GM23338 (cell line): ENCODE measurements at regions not wholly inside any gene's neighbourhood (a gene's known extent, or its start where the extent isn't known, plus 50 kb on each side); places are given as distances from the start of the nearest gene placed in this dataset.

Source experiments
- ATAC-seq: fragments of 200-7000 bp; cut with Tn5 transposase; 3 replicates; pipeline ENCODE4 v1.9.1; 2020
- DNase-seq: peaks from one replicate; pipeline ENCODE4 v3.0.0-alpha.2; 2015; ENCODE audit warnings: low spot score
- H2AFZ ChIP-seq: fragments of 200-600 bp; sonication (generic); 2 replicates; pipeline ENCODE4 v1.8.0; 2016; ENCODE audit warnings: antibody characterized with exemption, mild to moderate bottlenecking, moderate library complexity
- H3F3A ChIP-seq: fragments of 200-600 bp; sonication (generic); replicated peaks from 2 replicates; pipeline ENCODE4 v1.8.0; 2017; ENCODE audit warnings: antibody characterized with exemption, mixed run types, low read depth
- H3K27ac ChIP-seq: fragments of 200-600 bp; sonication (generic); 2 replicates; pipeline ENCODE4 v1.6.1; 2016; ENCODE audit warnings: low read depth
- H3K27me3 ChIP-seq: fragments of 200-600 bp; sonication (generic); 2 replicates; pipeline ENCODE4 v1.8.0; 2016; ENCODE audit warnings: mild to moderate bottlenecking, mixed run types, moderate library complexity; ENCODE audit not compliant: insufficient read depth
- H3K36me3 ChIP-seq: fragments of 200-600 bp; sonication (generic); 2 replicates; pipeline ENCODE4 v1.8.0; 2016; ENCODE audit warnings: mild to moderate bottlenecking; ENCODE audit not compliant: insufficient read depth
- H3K4me1 ChIP-seq: fragments of 200-600 bp; sonication (generic); 2 replicates; pipeline ENCODE4 v1.8.0; 2016; ENCODE audit warnings: mild to moderate bottlenecking, moderate library complexity; ENCODE audit not compliant: insufficient read depth
- H3K4me2 ChIP-seq: fragments of 200-600 bp; sonication (generic); 2 replicates; pipeline ENCODE4 v1.7.1; 2017; ENCODE audit warnings: mixed run types
- H3K4me3 ChIP-seq: fragments of 200-600 bp; sonication (generic); 2 replicates; pipeline ENCODE4 v1.6.1; 2016; ENCODE audit warnings: mixed run types
- H3K79me2 ChIP-seq: fragments of 200-600 bp; sonication (generic); replicated peaks from 2 replicates; pipeline ENCODE4 v1.8.0; 2017; ENCODE audit warnings: mild to moderate bottlenecking; ENCODE audit not compliant: insufficient read depth
- H3K9me2 ChIP-seq: fragments of 200-600 bp; sonication (generic); 2 replicates; pipeline ENCODE4 v1.8.0; 2017; ENCODE audit not compliant: insufficient read depth
- H4K20me1 ChIP-seq: fragments of 200-600 bp; sonication (generic); replicated peaks from 2 replicates; pipeline ENCODE4 v1.8.0; 2017; ENCODE audit warnings: mild to moderate bottlenecking; ENCODE audit not compliant: insufficient read depth
- H3K27ac Mint-ChIP-seq: 2 replicates; pipeline ENCODE4 v1.8.0; 2020; ENCODE audit warnings: inconsistent platforms, mild to moderate bottlenecking, moderate library complexity, mixed read lengths
- H3K27me3 Mint-ChIP-seq: 3 replicates; pipeline ENCODE4 v1.8.0; 2022; ENCODE audit warnings: low read depth, mild to moderate bottlenecking, moderate library complexity, mixed read lengths, inconsistent platforms; ENCODE audit not compliant: insufficient read depth, poor library complexity
- H3K36me3 Mint-ChIP-seq: 3 replicates; pipeline ENCODE4 v1.8.0; 2021; ENCODE audit warnings: low read depth, mild to moderate bottlenecking, inconsistent platforms, moderate library complexity, mixed read lengths
- H3K4me1 Mint-ChIP-seq: 3 replicates; pipeline ENCODE4 v1.8.0; 2020; ENCODE audit warnings: mild to moderate bottlenecking, inconsistent platforms, mixed read lengths
- H3K4me3 Mint-ChIP-seq: 3 replicates; pipeline ENCODE4 v1.8.0; 2021; ENCODE audit warnings: moderate library complexity, mild to moderate bottlenecking, inconsistent platforms, mixed read lengths
- H3K9me3 Mint-ChIP-seq: 3 replicates; pipeline ENCODE4 v1.8.0; 2020; ENCODE audit warnings: moderate library complexity, mild to moderate bottlenecking, inconsistent platforms, mixed read lengths
- CREB1 ChIP-seq: fragments of 250-450 bp; sonication (Bioruptor Pico); IDR thresholded peaks from 2 replicates; pipeline ENCODE4 v1.5.0; 2020; ENCODE audit warnings: low read depth, mild to moderate bottlenecking, moderate library complexity
- ETS1 ChIP-seq: IDR thresholded peaks from 2 replicates; pipeline ENCODE4 v1.6.1; 2016; ENCODE audit warnings: antibody characterized with exemption
- EZH2 ChIP-seq: fragments of 200-600 bp; sonication (generic); IDR thresholded peaks from one replicate; pipeline ENCODE4 v1.8.0; 2017; ENCODE audit warnings: antibody characterized with exemption, mild to moderate bottlenecking, low read depth; ENCODE audit not compliant: unreplicated experiment
- EZH2phosphoT487 ChIP-seq: fragments of 200-600 bp; sonication (generic); IDR thresholded peaks from one replicate; pipeline ENCODE4 v1.8.1; 2018; ENCODE audit warnings: antibody characterized with exemption; ENCODE audit not compliant: unreplicated experiment
- JUNB ChIP-seq: IDR thresholded peaks from one replicate; pipeline ENCODE4 v1.6.1; 2016; ENCODE audit warnings: antibody characterized with exemption; ENCODE audit not compliant: unreplicated experiment
- NANOG ChIP-seq: IDR thresholded peaks from 2 replicates; pipeline ENCODE4 v1.6.1; 2016; ENCODE audit warnings: antibody characterized with exemption, borderline replicate concordance
- POLR2AphosphoS5 ChIP-seq: IDR thresholded peaks from 2 replicates; pipeline ENCODE4 v1.6.1; 2016; ENCODE audit warnings: antibody characterized with exemption, low read depth
- STAT1 ChIP-seq: IDR thresholded peaks from one replicate; pipeline ENCODE4 v1.6.1; 2016; ENCODE audit warnings: antibody characterized with exemption; ENCODE audit not compliant: unreplicated experiment
- ZNF114 ChIP-seq: fragments of 250-450 bp; sonication (Bioruptor Pico); IDR thresholded peaks from 2 replicates; pipeline ENCODE4 v1.5.0; 2020; ENCODE audit warnings: mild to moderate bottlenecking, moderate library complexity
- ZNF331 ChIP-seq: fragments of 250-450 bp; sonication (Bioruptor Pico); IDR thresholded peaks from 2 replicates; pipeline ENCODE4 v1.5.0; 2020; ENCODE audit warnings: low read depth, mild to moderate bottlenecking, moderate library complexity
- TF ChIP-seq, protein P1 (sequence below): IDR thresholded peaks from one replicate; pipeline ENCODE4 v1.6.1; 2018; ENCODE audit warnings: antibody characterized with exemption; ENCODE audit not compliant: unreplicated experiment
- TF ChIP-seq, protein P2 (sequence below), 2 experiments: fragments of 200-600 bp in 1 of 2; sonication (generic) in 1 of 2; conservative IDR thresholded peaks; 2 replicates each; pipeline versions ENCODE4 v1.5.1 to v1.6.1; 2016 to 2017; ENCODE audit warnings: antibody characterized with exemption in 2 of 2, low read depth in 2 of 2, mild to moderate bottlenecking in 2 of 2, moderate library complexity in 1 of 2
- TF ChIP-seq, protein P3 (sequence below): fragments of 250-450 bp; sonication (Bioruptor Pico); IDR thresholded peaks from 2 replicates; pipeline ENCODE4 v1.5.0; 2020; ENCODE audit warnings: mild to moderate bottlenecking, moderate library complexity

- peaks cover 10% of the 10 kb centered on the region; the same call in 2 of the 3 replicates for H3K9me3 Mint-ChIP-seq
- ATAC-seq: no peak
- no peak overlapping the region for H2AFZ ChIP-seq
- no peak overlapping the region for H3K4me2 ChIP-seq
- 0 out of 2 replicates have a peak, but pooled peaks cover 3% of the 10 kb centered on the region for H3F3A ChIP-seq
- H3K4me3 ChIP-seq: no peak overlapping the region
- no peak overlapping the region for H3K27ac Mint-ChIP-seq
- TF ChIP-seq CREB1 (no peak), STAT1 (no peak), ZNF331 (CRISPR knock-in tag) (no peak), EZH2 (no peak), ZNF114 (CRISPR knock-in tag) (no peak), POLR2AphosphoS5 (no peak), ETS1 (no peak), EZH2phosphoT487 (no peak), JUNB (no peak), NANOG (no peak)
- TF ChIP-seq, protein P1, sequence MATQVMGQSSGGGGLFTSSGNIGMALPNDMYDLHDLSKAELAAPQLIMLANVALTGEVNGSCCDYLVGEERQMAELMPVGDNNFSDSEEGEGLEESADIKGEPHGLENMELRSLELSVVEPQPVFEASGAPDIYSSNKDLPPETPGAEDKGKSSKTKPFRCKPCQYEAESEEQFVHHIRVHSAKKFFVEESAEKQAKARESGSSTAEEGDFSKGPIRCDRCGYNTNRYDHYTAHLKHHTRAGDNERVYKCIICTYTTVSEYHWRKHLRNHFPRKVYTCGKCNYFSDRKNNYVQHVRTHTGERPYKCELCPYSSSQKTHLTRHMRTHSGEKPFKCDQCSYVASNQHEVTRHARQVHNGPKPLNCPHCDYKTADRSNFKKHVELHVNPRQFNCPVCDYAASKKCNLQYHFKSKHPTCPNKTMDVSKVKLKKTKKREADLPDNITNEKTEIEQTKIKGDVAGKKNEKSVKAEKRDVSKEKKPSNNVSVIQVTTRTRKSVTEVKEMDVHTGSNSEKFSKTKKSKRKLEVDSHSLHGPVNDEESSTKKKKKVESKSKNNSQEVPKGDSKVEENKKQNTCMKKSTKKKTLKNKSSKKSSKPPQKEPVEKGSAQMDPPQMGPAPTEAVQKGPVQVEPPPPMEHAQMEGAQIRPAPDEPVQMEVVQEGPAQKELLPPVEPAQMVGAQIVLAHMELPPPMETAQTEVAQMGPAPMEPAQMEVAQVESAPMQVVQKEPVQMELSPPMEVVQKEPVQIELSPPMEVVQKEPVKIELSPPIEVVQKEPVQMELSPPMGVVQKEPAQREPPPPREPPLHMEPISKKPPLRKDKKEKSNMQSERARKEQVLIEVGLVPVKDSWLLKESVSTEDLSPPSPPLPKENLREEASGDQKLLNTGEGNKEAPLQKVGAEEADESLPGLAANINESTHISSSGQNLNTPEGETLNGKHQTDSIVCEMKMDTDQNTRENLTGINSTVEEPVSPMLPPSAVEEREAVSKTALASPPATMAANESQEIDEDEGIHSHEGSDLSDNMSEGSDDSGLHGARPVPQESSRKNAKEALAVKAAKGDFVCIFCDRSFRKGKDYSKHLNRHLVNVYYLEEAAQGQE: no peak
- TF ChIP-seq, protein P2, sequence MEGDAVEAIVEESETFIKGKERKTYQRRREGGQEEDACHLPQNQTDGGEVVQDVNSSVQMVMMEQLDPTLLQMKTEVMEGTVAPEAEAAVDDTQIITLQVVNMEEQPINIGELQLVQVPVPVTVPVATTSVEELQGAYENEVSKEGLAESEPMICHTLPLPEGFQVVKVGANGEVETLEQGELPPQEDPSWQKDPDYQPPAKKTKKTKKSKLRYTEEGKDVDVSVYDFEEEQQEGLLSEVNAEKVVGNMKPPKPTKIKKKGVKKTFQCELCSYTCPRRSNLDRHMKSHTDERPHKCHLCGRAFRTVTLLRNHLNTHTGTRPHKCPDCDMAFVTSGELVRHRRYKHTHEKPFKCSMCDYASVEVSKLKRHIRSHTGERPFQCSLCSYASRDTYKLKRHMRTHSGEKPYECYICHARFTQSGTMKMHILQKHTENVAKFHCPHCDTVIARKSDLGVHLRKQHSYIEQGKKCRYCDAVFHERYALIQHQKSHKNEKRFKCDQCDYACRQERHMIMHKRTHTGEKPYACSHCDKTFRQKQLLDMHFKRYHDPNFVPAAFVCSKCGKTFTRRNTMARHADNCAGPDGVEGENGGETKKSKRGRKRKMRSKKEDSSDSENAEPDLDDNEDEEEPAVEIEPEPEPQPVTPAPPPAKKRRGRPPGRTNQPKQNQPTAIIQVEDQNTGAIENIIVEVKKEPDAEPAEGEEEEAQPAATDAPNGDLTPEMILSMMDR (conservative IDR thresholded peaks at IDR 0.05; ENCODE audit: low read depth in 2 of 2): no peak
- TF ChIP-seq, protein P3, sequence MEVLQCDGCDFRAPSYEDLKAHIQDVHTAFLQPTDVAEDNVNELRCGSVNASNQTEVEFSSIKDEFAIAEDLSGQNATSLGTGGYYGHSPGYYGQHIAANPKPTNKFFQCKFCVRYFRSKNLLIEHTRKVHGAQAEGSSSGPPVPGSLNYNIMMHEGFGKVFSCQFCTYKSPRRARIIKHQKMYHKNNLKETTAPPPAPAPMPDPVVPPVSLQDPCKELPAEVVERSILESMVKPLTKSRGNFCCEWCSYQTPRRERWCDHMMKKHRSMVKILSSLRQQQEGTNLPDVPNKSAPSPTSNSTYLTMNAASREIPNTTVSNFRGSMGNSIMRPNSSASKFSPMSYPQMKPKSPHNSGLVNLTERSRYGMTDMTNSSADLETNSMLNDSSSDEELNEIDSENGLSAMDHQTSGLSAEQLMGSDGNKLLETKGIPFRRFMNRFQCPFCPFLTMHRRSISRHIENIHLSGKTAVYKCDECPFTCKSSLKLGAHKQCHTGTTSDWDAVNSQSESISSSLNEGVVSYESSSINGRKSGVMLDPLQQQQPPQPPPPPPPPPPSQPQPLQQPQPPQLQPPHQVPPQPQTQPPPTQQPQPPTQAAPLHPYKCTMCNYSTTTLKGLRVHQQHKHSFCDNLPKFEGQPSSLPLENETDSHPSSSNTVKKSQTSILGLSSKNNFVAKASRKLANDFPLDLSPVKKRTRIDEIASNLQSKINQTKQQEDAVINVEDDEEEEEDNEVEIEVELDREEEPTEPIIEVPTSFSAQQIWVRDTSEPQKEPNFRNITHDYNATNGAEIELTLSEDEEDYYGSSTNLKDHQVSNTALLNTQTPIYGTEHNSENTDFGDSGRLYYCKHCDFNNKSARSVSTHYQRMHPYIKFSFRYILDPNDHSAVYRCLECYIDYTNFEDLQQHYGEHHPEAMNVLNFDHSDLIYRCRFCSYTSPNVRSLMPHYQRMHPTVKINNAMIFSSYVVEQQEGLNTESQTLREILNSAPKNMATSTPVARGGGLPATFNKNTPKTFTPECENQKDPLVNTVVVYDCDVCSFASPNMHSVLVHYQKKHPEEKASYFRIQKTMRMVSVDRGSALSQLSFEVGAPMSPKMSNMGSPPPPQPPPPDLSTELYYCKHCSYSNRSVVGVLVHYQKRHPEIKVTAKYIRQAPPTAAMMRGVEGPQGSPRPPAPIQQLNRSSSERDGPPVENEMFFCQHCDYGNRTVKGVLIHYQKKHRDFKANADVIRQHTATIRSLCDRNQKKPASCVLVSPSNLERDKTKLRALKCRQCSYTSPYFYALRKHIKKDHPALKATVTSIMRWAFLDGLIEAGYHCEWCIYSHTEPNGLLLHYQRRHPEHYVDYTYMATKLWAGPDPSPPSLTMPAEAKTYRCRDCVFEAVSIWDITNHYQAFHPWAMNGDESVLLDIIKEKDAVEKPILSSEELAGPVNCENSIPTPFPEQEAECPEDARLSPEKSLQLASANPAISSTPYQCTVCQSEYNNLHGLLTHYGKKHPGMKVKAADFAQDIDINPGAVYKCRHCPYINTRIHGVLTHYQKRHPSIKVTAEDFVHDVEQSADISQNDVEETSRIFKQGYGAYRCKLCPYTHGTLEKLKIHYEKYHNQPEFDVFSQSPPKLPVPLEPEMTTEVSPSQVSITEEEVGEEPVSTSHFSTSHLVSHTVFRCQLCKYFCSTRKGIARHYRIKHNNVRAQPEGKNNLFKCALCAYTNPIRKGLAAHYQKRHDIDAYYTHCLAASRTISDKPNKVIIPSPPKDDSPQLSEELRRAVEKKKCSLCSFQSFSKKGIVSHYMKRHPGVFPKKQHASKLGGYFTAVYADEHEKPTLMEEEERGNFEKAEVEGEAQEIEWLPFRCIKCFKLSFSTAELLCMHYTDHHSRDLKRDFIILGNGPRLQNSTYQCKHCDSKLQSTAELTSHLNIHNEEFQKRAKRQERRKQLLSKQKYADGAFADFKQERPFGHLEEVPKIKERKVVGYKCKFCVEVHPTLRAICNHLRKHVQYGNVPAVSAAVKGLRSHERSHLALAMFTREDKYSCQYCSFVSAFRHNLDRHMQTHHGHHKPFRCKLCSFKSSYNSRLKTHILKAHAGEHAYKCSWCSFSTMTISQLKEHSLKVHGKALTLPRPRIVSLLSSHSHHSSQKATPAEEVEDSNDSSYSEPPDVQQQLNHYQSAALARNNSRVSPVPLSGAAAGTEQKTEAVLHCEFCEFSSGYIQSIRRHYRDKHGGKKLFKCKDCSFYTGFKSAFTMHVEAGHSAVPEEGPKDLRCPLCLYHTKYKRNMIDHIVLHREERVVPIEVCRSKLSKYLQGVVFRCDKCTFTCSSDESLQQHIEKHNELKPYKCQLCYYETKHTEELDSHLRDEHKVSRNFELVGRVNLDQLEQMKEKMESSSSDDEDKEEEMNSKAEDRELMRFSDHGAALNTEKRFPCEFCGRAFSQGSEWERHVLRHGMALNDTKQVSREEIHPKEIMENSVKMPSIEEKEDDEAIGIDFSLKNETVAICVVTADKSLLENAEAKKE (CRISPR knock-in tag): no peak
- H3K4me1 ChIP-seq: peaks cover 21% of the 10 kb centered on the region
- no peak overlapping the region for H3K4me3 Mint-ChIP-seq
- no peak for DNase-seq
- H3K36me3 Mint-ChIP-seq: peaks cover 8% of the 10 kb centered on the region
- no peaks in the 10 kb centered on the region for H3K27me3 ChIP-seq
- H3K27me3 Mint-ChIP-seq: peaks cover 7% of the 10 kb centered on the region
- H3K36me3 ChIP-seq: no peaks in the 10 kb centered on the region
- H3K4me1 Mint-ChIP-seq: peaks cover 18% of the 10 kb centered on the region
- H3K27ac ChIP-seq: no peak overlapping the region
- H4K20me1 ChIP-seq: no peaks in the 10 kb centered on the region
- no peaks in the 10 kb centered on the region for H3K79me2 ChIP-seq
- H3K9me2 ChIP-seq: no peaks in the 10 kb centered on the region; the same call in 1 of the 2 replicates
Measured at GRCh38 chr18:64674694-64675093, 525.8 kb upstream of the LINC00305 start.
